Astrocyte of the spinal cord (primary cell): ENCODE measurements at regions not wholly inside any gene's neighbourhood (a gene's known extent, or its start where the extent isn't known, plus 50 kb on each side); places are given as distances from the start of the nearest gene placed in this dataset.

ENCODE experiments used
- DNase-seq: peaks from one replicate; pipeline ENCODE4 v3.0.0; 2011; ENCODE audit warnings: low read depth, low spot score
- H3K4me3 ChIP-seq: 2 replicates; pipeline ENCODE4 v1.5.1; 2011; ENCODE audit warnings: low read depth, mild to moderate bottlenecking, low read length, moderate library complexity
- CTCF ChIP-seq: IDR thresholded peaks from 2 replicates; pipeline ENCODE4 v1.5.1; 2012; ENCODE audit warnings: low read depth, mild to moderate bottlenecking, low read length, inconsistent platforms
- in situ Hi-C: cut with HindIII; loops from 2 replicates; pipeline ENCODE4 v1.10.0; 2017; ENCODE audit warnings: low sequenced_read_pairs

- H3K4me3 ChIP-seq, result no peak overlapping the region
- TF ChIP-seq CTCF, result no peak
- DNase-seq, result no peak
- in situ Hi-C loops, result no loop called here
Observed at GRCh38 chr2:158900345-158900744, 68.1 kb upstream of the TANC1 start.

- no peak for TF ChIP-seq CTCF
- in situ Hi-C loops, result no loop called here
- no peak overlapping the region for H3K4me3 ChIP-seq
- no peak for DNase-seq
Observed at GRCh38 chr2:158902005-158902398, 66.4 kb upstream of the TANC1 start.

DNA sequence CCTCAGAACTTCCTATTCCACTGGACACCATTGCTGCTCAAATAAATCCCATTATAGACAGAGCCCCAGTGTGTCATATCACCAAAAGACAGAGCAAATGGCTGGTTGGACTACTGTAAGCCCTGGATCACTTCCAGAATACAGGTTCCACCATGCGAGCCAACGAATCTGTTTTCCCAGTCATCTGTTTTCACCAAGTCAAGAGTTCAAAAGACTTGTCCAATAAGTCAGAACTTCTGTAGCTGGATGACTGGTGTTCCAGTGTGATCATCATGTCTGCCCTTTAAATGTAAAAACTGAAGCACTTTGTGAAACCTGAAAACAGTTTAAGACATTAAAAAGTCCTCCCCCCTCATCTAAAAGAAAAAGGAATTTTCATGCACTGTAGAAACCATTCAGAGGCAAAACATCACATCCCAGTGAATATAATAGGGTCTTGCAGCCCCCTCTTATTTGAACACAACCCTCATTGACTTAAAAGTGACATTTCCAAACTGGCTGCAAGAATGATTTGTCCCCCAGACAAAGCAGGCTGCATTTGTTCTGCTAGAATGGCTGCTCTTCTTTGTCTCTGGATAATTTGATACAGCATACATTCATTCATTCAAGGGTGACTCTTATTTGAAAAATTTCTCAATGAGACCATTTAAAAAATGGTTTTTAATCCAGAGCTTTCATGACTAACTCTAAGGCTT, 64.6 kb upstream of the TANC1 start:
- in situ Hi-C loops, result no loop called here
- no peak for DNase-seq
- no peak overlapping the region for H3K4me3 ChIP-seq
- no peak for TF ChIP-seq CTCF

DNA sequence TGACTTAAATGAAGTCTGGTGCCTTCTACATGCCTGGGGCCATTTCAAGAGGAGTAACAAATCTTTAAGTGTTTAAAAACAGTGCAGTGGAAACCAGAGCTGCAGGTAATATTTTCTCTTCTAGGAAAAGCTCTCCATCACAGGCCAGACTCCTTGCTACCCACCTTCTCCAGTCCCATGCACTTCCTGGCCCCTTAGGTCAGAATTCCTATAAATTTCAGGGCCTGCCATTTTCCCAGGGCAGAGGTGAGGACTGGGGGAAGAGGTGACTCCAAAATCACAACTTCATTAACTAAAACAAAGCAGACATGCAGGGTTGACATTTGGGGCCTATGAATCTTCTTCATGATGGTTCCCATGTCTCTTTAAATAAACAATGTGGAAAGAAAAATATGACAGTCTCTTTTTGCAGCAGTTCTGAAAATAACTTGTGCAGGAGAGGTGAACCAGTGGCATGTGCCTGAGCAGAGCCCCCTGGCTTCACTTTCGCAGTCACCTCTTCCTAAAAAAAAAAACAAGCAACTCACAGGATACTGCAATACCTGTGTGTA, 63.7 kb upstream of the TANC1 start:
- no peak for DNase-seq
- no peak for TF ChIP-seq CTCF
- in situ Hi-C loops, result no loop called here
- no peak overlapping the region for H3K4me3 ChIP-seq

DNA sequence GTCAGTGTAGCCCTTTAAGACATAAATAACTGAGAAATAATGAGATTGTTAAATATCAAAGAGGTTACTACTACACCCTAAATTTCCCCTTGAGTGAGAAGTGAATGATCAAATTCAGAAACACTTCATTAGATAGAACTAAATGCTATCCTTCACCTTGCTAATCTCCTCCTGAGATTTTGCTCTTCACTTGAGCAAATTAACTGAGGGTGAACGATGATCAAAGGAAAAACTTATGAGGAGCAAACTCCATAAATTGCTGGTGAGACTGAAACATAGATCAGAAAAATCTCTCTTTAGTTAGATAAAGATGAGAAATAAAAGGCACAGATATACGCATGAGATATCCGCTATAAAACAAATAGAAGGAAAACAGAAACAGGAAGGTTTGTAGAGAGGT, 63.1 kb upstream of the TANC1 start:
- in situ Hi-C loops, result no loop called here
- DNase-seq, result no peak

GRCh38 chr2:158905784-158906183, 62.7 kb upstream of the TANC1 start:
- DNase-seq, result no peak
- in situ Hi-C loops, result no loop called here
- no peak overlapping the region for H3K4me3 ChIP-seq
- no peak for TF ChIP-seq CTCF

More for the DNA sequence above, 63.1 kb upstream of the TANC1 start:
- H3K4me3 ChIP-seq, result no peak overlapping the region
- no peak for TF ChIP-seq CTCF
